ENCODE measurements at regions not wholly inside any gene's neighbourhood (a gene's known extent, or its start where the extent isn't known, plus 50 kb on each side); places are given as distances from the start of the nearest gene placed in this dataset.
"Not testable (repeated sequence)": the region's sequence is repeated elsewhere in the genome, so short reads cannot be mapped to it uniquely, and the experiment has no call there.

DNA sequence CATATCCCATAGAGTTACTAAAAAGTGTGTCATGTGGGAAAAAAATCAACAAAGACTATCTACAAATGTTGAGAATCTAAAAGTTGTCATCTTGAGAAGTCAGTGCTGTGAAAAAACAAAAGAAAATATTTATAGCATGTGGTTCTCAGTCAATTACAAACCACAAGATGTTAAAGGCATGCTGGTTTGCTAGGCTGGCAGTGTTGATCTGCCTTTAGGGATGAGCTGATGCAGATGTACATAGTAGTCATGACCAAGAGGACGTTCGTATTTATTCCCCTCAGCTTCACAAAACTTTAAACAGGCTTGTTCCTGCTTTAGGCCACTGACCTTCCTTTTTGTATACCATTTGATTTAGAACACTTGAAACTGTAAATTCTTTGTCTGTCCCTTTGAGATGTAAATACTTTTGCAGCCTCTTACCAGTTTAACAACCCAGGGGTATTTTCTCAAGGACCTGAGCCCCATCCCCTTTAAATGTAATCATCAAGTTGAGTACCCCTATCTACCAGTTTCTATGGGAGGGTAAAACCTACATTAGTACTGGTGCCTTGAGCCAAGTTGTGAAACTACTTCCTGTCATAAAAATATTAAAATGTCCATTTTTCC is 446.6 kb downstream of the KCNJ18 start:
- no peak for DNase-seq

DNA sequence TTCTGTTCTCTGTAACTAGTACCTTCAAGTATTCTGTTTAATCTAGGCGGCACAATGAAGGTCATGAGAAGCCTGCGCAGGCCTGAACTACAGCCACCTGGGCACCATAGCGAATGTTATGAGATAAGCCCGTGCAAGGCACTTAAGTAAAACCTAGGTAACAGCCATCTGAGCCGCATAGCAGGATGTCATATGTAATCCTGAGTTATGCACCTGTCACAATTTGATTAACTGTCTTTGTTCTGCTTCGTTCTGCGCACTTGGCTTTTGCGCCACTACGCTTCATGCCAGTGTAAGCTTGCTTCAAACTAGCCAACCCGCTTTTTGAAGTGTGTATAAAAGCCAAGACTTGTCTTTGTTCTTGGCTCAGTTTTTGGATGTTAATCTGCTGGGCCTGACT is 449.8 kb downstream of the KCNJ18 start:
- DNase-seq = no peak

DNA sequence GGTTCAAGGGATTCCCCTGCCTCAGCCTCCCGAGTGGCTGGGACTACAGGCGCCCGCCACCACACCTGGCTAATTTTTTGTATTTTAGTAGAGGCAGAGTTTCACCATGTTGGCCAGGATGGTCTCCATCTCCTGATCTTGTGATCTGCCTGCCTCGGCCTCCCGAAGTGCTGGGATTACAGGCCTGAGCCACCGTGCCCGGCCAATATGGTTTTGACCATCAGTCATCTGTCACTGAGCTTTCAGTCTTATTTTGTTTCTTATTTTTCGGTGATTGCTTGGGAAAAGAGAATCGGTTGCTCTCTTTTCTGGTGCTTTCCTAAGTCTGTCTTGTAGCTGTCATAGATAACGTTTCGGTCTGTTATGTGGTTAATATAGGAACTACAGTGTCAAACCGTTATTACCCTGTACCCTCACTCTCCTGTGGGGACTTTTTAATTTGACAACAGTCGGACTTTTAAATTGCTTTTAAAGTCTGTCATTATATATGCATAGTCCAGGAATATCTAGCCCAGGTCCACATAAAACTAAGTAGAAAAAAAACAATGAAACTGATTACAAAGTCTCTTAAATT is 453.4 kb downstream of the KCNJ18 start:
- no peak for DNase-seq

DNA sequence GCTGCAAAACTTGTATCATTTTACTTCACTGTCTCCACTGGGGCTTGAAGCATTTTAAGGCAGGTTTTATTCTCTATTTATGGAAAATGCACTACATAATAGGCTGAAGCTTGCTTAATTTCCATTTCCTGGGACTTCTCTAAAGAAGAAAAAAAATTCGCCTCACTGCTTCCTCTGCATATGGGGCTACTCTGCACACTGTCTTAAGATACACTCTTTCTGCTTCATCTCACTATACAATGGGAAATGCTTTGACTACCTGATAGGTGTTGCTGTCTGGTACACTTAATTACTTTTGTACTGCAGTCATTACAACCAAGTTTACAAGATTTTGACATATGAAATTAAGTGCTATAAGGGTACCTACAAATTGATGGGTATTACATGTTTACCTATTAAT is 466.0 kb downstream of the KCNJ18 start:
- DNase-seq = no peak

DNA sequence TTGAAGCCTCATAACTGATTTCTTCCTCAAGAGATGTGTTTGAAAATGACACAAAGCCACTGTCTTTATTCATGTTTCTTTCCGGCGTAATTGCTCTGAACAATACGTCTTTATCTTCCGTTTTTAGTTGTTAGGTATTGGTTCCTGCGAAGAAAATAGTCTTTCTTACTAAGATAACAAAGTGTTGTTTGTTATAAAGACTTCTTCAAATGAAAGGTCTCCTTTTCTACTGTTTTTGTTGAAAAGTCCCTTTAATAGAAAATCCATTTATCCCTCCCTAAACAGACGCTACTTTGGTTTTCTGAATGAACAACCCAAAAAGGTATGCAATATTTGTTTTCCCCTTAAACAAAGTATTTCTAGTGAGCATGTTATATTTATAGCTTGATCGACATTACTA is 469.1 kb downstream of the KCNJ18 start:
- DNase-seq = no peak

DNA sequence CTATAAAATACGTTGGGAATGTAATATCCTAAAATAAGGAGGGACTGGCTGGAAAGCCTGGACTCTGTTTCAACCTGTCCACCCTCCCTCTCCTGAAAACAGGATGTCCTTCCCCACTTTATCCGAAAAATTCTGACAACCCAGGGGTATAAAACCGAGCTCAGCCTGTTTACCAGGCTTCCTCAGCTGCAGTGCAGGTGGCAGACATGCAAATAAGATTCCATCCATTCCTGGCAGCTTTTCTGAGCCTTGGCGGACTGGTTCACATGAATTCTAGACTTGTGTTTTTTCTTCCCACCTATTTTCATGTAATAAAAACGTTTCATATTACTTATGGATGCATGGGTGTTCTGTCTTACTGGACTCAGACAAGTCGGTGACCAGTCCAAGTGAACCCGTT is 479.3 kb downstream of the KCNJ18 start:
- DNase-seq = no peak

DNA sequence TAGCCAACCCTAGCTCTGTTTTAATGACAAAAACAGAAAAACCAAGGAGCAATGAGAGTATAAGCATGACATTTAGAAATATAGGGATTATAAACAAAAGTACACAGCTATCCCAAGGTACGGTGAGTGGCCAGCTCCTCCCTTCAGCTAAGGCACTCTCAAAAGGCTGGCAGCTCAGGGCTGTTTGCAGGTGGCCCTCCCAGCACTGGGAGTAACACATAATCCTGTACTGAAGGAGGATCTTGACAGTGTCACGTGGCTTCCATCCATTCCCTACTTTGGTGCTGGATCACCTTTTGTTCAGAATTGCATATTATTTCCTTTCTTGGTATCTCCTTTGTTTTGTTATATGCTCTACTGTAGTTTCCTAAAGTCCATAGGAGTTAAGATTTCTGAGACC is 500.8 kb downstream of the KCNJ18 start:
- no peak for DNase-seq

DNA sequence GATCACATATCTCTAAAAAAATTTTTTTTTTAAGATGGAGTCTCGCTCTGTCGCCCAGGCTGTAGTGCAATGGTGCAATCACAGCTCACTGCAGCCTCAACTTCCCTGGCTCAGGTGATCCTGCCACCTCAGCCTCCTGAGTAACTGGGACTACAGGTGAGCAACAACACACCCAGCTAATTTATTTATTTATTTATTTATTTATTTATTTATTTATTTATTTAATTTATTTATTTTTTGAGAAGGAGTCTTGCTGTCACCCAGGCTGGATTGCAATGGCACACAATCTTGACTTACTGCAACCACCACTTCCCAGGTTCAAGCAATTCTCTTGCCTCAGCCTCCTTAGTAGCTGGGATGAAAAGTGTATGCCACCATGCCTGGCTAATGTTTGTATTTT is 507.9 kb downstream of the KCNJ18 start:
- DNase-seq = not testable (repeated sequence)

DNA sequence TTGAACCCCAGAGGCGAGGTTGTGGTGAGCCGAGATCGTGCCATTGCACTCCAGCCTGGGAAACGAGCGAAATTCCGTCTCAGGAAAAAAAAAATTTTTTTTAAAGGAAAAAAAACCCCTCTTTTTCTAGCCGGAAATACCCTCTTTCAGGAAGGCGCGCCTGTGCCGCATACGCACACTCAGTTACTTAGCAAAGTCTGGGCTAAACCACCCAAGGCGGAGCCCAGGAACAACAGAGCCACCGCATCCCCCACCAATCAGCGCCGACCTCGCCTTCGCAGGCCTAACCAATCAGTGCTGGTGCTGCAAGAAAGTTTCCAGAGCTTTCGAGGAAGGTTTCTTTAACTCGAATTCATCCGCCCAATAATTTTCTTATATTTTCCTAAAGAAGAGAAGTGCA is 510.4 kb downstream of the KCNJ18 start:
- DNase-seq = no peak

DNA sequence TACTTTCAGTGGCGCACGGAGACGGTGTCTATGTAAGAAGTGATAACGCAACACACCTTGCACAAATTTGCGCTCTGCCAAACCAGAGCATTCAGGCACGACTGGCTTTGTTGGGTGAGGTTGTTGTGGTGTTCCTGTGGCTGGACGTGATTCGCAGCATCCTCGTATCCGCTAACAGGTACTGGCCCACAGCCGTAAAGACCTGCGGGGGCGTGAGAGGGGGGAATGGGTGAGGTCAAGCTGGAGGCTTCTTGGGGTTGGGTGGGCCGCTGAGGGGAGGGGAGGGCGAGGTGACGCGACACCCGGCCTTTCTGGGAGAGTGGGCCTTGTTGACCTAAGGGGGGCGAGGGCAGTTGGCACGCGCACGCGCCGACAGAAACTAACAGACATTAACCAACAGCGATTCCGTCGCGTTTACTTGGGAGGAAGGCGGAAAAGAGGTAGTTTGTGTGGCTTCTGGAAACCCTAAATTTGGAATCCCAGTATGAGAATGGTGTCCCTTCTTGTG is 510.9 kb downstream of the KCNJ18 start:
- no peak for DNase-seq

DNA sequence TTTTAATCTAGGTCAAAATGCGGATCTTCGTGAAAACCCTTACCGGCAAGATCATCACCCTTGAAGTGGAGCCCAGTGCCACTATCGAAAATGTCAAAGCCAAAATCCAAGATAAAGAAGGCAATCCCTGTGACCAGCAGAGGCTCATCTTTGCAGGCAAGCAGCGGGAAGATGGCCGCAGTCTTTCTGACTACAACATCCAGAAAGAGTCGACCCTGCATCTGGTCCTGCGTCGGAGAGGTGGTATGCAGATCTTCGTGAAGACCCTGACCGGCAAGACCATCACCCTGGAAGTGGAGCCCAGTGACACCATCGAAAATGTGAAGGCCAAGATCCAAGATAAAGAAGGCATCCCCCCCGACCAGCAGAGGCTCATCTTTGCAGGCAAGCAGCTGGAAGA is 511.8 kb downstream of the KCNJ18 start:
- not testable (repeated sequence) for DNase-seq

DNA sequence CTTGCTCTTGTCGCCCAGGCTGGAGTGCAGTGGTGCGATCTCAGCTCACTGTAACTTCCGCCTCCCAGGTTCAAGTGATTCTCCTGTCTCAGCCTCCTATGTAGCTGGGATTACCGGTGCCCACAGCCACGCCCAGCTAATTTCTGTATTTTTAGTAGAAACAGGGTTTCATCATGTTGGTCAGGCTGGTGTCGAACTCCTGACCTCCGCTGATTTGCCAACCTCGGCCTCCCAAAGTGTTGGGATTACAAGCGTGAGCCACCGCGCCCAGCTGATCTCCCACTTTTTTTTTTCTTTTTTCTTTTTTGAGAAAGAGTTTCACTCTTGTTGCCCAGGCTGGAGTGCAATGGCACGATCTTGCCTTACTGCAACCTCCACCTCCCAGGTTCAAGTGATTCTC is 517.9 kb downstream of the KCNJ18 start:
- not testable (repeated sequence) for DNase-seq

DNA sequence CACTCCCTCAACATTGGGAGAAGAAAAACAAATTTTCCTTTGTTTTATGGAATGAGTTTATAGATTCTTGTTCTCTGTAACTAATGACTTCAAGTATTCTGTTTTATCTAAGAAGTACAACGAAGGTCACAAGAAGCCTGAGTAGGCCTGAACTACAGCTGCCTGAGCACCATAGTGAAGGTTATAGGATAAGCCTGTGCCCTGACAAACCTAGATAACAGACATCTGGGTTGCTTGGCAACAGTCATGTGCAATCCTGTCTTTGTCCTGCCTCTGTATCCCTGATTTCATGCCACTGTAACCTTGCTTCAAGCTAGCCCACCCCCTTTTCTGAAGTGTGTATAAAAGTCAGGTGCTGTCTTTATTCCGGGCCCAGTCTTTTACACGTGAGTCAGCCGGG is 520.8 kb downstream of the KCNJ18 start:
- DNase-seq = not testable (repeated sequence)

DNA sequence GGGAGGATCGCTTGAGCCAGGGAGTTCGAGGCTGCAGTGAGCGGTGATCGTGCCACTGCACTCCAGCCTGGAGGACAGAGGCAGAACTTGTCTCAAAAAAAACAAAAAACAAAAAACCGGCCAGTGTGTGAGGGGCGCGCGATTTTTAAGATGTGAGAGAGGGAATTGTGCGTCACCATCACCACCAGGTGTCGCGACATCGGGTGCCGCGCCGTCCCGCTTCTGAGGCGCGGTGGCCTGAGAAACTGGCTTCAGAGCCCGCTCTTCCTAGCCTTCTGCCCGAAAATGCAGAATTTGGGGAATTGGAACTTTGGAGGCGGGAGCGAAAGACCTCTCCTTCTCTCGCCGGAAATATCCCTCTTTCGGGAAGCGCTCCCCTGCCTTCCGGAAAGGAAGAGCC is 524.8 kb downstream of the KCNJ18 start:
- DNase-seq = no peak

DNA sequence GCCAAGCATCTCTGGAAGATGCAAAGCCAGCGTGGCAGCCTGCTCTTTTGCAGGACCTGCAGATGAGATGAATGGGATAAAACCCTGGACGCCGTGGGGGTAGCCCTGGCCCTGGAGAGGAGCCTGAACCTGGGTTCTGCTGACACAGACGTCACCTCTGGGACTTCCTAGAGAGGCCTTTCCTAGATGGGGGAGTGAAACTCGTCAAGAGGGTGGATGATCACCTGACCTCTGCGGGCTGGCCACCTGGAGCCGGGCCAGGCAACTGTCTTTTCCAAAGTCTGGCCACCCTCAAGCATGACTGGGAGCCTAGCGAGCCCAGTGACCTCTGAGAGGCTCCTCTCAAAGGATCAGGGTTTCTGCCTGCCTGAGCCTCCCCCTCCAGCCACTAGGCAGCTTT is 529.0 kb downstream of the KCNJ18 start:
- DNase-seq = no peak

DNA sequence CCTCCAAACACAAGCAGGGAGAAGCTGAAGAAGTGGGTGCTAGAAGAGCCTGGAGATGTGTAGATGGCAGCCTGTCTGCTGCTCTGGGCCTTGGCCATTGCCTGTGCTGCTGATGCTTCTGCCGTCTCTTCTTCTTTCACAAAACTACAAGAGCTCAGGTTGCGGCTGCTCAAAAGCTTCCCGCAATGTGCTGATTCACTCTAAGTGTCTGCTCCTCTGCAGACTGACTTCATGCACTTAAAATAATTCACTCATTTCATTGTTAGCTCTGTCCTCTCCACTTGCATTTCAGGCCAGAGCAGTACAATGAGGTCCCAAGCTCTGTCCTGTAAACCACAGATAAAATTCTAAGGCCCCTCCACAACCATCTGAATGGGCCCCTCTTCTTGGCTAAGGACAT is 534.2 kb downstream of the KCNJ18 start:
- not testable (repeated sequence) for DNase-seq

DNA sequence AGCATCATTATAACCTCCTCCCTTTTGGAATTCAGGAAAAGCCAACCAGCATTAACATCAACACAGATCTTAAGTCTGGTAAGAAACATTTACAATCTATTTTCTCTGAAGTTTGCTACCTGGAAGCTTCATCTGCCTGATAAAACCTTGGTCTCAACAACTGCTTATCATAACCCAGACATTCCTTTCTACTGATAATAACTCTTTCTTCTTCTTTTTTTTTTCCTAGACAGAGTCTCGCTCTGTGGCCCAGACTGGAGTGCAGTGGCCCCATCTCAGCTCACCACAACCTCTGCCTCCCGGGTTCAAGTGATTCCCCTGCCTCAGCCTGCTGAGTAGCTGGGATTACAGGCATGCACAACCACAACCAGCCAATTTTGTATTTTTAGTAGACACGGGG is 534.6 kb downstream of the KCNJ18 start:
- not testable (repeated sequence) for DNase-seq

DNA sequence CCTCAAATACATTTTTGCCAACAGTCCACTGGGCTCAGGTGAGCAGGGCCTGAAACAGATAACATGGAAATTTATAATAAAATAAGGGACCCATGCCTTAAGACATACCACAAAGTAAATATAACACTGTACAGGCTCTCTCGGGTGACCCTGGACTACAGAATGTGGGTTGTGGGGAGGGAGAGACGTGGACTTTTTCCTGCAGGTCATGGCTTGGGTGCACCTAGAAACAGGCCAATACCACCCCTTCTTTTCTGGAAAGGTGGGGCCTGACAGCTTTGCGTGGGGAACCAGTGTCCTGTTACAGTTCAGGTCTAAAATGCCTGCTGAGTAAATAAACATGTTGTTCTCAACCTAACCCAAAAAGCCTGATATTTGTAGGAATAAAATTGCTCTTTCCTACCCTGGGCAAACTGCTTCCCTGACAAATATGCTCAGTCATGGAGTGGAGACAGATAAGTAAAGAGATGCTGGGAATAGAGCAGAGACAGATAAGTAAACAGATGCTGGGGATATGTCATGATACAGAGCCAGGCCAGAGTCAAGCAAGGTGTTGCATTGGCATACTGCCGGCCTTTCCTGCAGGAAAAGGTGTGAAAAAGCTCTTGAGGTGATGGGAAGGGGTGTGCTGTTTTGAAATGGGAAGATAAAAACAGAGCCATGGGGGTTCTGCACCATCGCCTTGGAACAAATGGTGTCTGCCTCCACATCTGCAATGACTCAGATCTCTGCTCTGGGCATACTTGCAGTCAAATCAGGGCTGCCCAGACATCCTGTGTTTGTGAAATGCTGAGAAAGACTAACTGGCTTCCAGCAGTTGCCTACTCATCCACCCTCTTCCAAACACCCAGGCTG is 535.6 kb downstream of the KCNJ18 start:
- DNase-seq = not testable (repeated sequence)

DNA sequence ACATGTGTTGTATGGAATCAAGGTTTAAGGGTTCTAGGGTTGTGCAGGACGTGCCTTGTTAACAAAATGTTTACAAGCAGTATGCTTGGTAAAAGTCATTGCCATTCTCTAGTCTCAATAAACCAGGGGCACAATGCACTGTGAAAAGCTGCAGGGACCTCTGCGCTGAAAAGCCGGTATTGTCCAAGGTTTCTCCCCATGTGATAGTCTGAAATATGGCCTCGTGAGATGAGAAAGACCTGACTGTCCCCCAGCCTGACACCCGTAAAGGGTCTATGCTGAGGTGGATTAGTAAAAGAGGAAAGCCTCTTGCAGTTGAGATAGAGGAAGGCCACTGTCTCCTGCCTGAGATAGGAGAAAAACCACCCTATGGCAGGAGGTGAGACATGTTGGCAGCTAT is 537.5 kb downstream of the KCNJ18 start:
- DNase-seq = not testable (repeated sequence)

DNA sequence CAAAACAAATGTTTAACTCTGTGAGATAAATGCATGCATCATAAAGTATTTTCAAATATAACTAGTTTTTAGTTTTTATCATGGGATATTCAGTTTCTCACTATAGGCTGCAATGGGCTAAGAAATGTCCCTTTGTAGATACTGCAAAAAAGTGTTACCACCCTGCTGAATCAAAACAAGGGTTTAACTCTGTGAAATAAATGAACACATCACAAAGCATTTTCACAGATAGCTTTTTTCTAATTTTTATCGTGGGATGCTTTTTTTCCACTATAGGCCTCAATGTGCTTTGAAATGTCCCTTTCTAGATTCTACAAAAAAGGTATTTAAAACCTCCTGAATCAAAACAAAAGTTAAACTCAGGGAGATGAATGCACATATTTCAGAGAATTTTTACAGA is 541.1 kb downstream of the KCNJ18 start:
- no peak for DNase-seq

DNA sequence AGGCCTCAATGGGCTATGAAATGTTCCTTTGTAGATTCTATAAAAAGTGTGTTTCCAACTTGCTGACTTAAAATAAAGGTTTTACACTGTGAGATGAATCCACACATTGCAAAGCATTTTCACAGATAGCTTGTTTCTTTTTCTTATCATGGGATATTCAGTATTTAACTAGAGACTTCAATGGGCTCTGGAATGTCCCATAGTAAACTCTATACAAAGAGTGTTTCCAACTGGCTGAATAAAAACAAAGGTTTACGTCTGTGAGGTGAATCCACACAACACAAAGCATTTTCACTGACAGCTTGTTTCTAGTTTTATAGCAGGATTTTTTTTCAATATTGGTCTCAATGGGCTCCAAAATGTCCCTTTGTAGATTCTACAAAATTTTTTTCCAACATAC is 550.1 kb downstream of the KCNJ18 start:
- no peak for DNase-seq

DNA sequence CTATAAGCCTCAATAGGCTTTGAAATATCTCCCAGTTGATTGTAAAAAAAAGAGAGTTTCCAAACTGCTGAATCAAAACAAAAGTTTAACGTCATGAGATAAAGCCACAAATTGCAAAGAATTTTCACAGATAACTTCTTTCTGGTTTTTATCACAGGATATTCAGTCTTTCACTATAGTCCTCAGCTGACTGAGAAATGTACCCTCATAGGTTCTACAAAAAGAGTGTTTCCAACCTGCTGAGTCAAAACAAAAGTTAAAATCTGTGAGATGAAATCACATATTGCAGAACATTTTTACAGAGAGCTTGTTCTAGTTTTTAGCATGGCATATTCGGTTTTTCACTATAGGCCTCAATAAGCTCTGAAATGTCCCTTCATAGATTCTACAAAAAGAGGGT is 559.2 kb downstream of the KCNJ18 start:
- peak in 1 of 5 donors; percentile 14 for DNase-seq

DNA sequence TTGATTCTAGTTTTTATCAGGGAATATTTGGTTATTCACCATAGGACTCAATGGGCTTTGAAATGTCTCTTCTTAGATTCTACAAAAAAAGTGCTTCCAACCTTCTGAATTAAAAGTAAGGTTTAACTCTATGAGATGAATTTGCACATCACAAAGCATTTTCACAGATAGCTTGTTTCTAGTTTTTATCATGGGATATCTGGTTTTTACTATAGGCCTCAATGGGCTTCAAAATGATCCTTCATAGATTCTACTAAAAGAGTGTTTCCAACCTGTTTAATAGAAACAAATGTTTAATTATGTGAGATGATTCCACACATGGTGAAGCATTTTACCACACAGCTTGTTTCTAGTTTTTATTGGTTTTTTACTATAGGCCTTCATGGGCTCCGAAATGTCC is 560.7 kb downstream of the KCNJ18 start:
- DNase-seq = no peak

DNA sequence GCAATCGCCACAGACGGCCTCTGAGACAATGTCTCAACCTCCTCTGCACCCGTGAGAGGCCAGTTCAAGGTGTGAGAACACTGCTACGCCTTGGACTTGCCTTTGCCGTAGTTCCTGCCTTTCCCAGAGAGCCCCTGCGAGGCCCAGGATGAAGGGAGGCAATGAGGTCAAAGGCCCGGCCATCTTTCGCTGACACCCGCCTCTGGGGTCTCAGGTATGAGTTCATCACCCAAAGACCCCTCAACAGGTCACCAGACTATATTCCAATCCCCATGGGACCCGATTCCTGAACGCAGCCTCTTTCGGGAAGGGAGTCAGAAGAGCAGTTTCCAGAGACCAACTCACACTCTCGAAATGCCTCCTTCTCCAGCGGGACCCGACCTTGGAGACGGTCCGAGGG is 573.5 kb downstream of the KCNJ18 start:
- DNase-seq = no peak
